ENCODE measurements at regions not wholly inside any gene's neighbourhood (a gene's known extent, or its start where the extent isn't known, plus 50 kb on each side); places are given as distances from the start of the nearest gene placed in this dataset.
"Not testable (repeated sequence)": the region's sequence is repeated elsewhere in the genome, so short reads cannot be mapped to it uniquely, and the experiment has no call there.

DNA sequence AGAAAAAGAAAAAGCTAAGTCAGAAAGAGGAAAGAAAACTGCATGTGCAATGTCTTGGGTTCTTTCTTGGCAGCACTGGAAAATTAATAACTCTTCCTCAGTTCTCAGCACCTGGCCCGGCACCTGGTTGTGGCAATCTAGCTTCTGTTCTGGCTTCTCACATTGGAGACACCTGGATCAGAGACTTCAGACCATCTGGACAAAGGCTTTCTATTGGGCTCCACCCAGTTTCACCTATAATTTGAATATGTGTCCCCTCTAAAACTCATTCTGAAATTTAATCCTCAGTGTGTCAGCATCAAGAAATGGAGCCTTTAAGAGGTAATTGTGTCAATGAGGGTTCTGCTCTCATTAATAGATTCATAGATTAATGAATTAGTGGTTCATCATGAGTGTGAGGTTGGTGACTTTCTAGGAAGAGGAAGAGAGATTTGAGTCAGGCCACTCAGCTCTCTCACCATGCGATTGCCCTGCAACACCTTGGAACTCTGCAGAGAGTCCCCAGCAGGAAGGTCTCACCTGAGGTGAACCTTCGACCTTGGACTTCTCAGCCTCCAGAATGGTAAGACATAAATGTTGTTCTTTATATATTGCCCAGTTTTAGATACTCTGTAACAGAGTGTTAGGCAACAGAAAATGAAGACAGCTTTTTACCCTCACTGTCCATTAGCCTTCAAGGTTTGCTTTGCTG is 679.9 kb downstream of the NTRK3 start:
- DNase-seq = no peak

- DNase-seq = no peak
These were observed 680.6 kb downstream of the NTRK3 start for GRCh38 chr15:87575896-87576473.

GRCh38 chr15:87573534-87573933 is 683.0 kb downstream of the NTRK3 start:
- no peak for DNase-seq

- no peak for DNase-seq
These were observed 683.5 kb downstream of the NTRK3 start for GRCh38 chr15:87573039-87573438.

GRCh38 chr15:87572381-87572910 is 684.1 kb downstream of the NTRK3 start:
- DNase-seq = no peak

GRCh38 chr15:87570206-87570605 is 686.3 kb downstream of the NTRK3 start:
- no peak for DNase-seq

GRCh38 chr15:87569581-87569980 is 687.0 kb downstream of the NTRK3 start:
- DNase-seq = no peak

DNA sequence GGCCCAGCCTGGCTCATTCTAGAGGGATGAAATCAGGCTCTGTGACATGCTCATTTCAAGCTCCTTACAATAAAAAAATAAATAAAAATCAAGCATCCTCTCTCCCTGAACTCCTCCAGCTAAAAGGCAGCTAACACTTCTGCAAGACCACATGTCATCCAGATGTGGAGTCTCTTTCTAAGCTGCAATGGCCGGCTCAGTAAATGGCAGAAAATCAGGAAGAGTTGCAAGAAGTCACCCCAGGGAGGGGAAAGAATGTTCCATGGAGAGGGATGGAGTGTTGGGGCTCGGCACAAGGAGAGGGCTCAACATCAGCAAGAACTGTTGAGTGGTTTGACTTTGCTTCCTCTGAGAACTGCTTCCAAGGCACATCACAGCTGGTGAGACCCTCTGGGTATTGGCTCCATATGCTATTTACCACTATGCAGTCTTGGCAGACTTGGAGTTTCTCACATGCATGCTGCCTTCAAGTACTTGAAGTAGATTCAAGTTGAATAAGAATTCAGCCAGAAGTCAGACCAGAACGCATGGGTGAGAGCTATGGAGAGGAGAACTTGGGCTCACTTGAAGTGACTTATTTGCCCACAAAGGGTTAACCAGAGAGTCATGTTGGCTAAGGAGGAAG is 689.0 kb downstream of the NTRK3 start:
- DNase-seq = no peak

- no peak for DNase-seq
These were observed 690.3 kb downstream of the NTRK3 start for GRCh38 chr15:87566236-87566635.

DNA sequence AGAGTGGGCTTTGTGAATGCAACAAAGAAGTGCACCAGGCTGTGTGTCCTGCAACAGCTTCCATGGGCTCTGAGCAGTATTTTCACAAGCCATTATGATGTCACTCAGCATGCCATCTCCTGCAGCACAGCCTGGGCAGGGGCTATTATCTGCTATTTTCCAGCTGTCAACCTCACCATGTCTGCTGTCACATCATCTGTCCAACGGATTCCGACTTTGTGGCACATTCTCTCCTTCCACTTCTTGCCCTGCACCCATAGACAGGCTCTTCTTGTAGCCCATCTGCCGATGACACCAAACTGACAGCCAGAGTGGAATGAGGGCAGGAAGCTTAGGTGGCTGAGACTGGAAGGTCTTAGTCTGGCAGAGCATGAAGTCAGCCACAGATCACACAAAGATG is 691.9 kb downstream of the NTRK3 start:
- no peak for DNase-seq

GRCh38 chr15:87563869-87564268 is 692.7 kb downstream of the NTRK3 start:
- DNase-seq = no peak

GRCh38 chr15:87562203-87562602 is 694.3 kb downstream of the NTRK3 start:
- no peak for DNase-seq

- DNase-seq = no peak
These were observed 694.9 kb downstream of the NTRK3 start for GRCh38 chr15:87561641-87562040.

GRCh38 chr15:87557881-87558280 is 698.7 kb downstream of the NTRK3 start:
- no peak for DNase-seq

DNA sequence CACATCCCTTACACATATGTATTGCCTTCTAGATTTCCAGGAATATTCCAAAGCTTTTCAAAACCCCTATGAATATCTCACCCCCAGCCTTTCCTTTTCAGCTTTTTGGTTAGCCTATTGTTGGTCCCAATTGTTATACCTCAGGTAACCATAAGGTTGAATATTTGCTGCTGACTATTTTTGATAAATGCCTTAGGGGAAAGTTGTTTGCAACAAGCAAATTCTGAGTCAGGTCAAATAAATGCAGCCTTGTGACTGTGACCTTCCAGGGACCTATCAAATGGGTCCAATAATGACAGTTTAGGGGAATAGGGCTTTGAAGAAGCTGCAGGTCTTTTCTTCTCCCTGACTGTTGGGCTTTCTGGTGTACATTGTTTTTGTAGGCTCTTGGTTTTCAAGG is 699.7 kb downstream of the NTRK3 start:
- no peak for DNase-seq

DNA sequence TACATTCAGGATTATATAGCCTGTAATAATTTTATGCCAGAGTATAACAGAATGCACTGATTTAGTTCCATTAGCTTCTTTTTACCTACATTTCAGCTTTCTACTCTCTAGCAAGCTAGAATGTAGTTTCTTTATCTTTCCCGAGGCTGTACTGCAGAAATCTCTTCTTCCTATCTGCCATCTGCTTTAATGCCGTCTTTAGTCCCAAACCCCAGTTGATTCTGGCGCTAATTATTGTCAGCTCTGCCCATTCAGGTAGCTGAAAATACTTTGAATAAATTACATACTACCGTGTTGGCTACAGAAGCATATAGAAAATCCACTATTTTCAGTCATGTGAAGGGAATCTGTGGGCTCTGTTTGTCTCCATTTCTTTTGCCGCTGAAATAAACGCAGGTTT is 706.7 kb downstream of the NTRK3 start:
- DNase-seq = no peak

GRCh38 chr15:87549296-87549695 is 707.2 kb downstream of the NTRK3 start:
- DNase-seq = peak; percentile 42

- DNase-seq = not testable (repeated sequence)
These were observed 707.9 kb downstream of the NTRK3 start for GRCh38 chr15:87548590-87548989.

GRCh38 chr15:87547470-87548181 is 708.9 kb downstream of the NTRK3 start:
- no peak for DNase-seq

DNA sequence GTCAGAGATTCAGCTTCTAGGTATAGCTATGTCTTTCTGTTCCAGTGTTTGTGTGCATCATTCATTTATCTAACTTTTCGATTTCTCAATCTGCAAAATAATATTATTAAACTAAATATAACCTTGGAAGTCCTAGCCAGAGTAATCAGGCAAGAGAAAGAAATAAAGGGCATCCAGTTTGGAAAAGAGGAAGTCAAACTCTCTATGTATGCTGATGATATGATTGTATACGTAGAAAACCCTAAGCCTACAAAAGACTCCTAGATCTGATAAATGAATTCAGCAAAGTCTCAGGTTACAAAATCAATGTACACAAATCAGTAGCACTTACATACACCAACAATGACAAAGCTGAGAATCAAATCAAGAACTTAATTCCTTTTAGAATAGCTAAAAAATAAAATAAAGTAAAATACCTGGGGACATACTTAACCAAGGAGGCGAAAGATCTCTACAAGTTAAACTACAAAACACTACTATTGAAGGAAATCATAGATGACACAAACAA is 718.2 kb downstream of the NTRK3 start:
- no peak for DNase-seq

DNA sequence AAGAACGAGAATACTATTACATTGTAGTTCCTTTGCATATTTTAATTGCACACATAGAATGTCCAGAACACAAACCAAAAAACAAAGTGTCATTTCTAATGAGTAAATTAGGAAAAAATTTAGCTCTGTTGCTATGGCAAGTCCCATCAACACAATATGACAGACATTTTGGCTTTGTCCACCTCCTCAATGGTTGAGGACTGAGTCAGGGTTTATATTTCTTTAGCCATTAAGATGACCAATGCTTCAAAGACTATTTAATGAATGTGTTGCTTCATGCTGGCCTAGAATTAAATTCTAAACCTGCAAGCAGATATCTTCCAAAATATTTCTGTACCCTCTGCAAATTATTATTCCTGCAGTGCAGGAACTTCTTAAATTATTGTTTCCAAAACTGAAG is 719.2 kb downstream of the NTRK3 start:
- DNase-seq = no peak

- DNase-seq = not testable (repeated sequence)
These were observed 722.9 kb downstream of the NTRK3 start for GRCh38 chr15:87533637-87534036.

DNA sequence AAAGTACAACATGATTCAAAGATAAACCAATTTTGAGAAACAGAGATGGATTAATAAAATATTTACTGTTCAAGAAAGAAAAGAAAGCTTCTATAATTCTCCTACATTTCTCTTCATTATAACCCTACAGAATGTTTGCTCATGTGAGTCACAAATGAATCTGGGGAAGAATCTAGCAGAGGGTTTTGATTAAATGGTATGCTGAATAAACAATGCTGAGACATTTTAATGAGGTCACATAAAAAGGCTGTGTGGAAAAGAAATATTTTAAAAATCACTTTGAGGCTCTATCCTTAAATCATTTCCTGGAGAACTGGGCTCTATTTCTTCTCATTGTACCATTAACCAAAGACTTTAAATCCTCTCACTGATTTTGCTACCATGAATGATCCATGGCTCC is 727.7 kb downstream of the NTRK3 start:
- DNase-seq = no peak
